GM12878 (cell line): ENCODE measurements at regions not wholly inside any gene's neighbourhood (a gene's known extent, or its start where the extent isn't known, plus 50 kb on each side); places are given as distances from the start of the nearest gene placed in this dataset.
"Not testable (repeated sequence)": the region's sequence is repeated elsewhere in the genome, so short reads cannot be mapped to it uniquely, and the experiment has no call there.

Experiments used
- EZH2 ChIP-seq: IDR thresholded peaks from 2 replicates; pipeline ENCODE4 v1.6.1; 2012; ENCODE audit warnings: low read depth, mild to moderate bottlenecking, control low read depth, inconsistent platforms, low read length, borderline replicate concordance; ENCODE audit not compliant: control insufficient read depth
- TF ChIP-seq, protein P1 (sequence below), 3 experiments: IDR thresholded peaks in 2 of 3; conservative IDR thresholded peaks in 1 of 3; 2 replicates each; pipeline ENCODE4 v1.5.1; 2011; ENCODE audit warnings: low read depth in 3 of 3, low read length in 3 of 3, mild to moderate bottlenecking in 3 of 3, control low read depth in 2 of 3, moderate library complexity in 2 of 3, inconsistent platforms in 1 of 3, mixed read lengths in 1 of 3; ENCODE audit not compliant: control insufficient read depth in 2 of 3, insufficient read depth in 1 of 3; ENCODE audit errors: extremely low read depth in 1 of 3

DNA sequence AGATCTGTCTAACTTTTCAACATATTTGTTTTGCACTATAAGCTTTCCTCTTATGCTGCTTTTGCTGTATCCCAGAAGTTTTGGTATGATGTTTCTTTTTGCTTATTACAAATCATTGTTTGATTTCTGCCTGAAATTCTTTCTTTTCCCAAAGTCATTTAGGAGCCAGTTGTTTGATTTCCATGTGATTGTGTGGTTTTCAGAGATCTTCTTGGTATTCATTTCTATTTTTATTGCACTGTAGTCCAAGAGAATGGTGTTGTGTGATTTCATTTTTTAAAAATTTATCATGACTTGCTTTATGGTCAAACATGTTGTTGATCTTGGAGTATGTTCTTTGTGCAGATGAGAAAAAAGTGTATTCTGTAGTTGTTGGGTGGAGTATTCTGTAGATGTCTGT lies 88.1 kb downstream of the LGALS9B start:
- TF ChIP-seq EZH2: not testable (repeated sequence)
- TF ChIP-seq, protein P1, sequence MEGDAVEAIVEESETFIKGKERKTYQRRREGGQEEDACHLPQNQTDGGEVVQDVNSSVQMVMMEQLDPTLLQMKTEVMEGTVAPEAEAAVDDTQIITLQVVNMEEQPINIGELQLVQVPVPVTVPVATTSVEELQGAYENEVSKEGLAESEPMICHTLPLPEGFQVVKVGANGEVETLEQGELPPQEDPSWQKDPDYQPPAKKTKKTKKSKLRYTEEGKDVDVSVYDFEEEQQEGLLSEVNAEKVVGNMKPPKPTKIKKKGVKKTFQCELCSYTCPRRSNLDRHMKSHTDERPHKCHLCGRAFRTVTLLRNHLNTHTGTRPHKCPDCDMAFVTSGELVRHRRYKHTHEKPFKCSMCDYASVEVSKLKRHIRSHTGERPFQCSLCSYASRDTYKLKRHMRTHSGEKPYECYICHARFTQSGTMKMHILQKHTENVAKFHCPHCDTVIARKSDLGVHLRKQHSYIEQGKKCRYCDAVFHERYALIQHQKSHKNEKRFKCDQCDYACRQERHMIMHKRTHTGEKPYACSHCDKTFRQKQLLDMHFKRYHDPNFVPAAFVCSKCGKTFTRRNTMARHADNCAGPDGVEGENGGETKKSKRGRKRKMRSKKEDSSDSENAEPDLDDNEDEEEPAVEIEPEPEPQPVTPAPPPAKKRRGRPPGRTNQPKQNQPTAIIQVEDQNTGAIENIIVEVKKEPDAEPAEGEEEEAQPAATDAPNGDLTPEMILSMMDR (IDR thresholded peaks at IDR 0.05 in 2 of 3, conservative IDR thresholded peaks at IDR 0.05 in 1 of 3; ENCODE audit: control insufficient read depth in 2 of 3, extremely low read depth in 1 of 3, insufficient read depth in 1 of 3, low read depth in 3 of 3, low read length in 3 of 3): not testable (repeated sequence)
